B cell (primary cell): ENCODE measurements at regions not wholly inside any gene's neighbourhood (a gene's known extent, or its start where the extent isn't known, plus 50 kb on each side); places are given as distances from the start of the nearest gene placed in this dataset.

Experiments used
- ATAC-seq: fragments of 200-7000 bp; cut with Tn5 transposase; one replicate; pipeline ENCODE4 v1.10.0; 2021; ENCODE audit warnings: low read depth, mild to moderate bottlenecking, moderate number of reproducible peaks, moderate library complexity
- CTCF ChIA-PET: fragments of 350-600 bp; sonication (Branson Sonifier 250); formaldehyde crosslinking; loops from one replicate; lab custom pipeline; 2021; ENCODE audit warnings: antibody characterized with exemption, inconsistent platforms; lab: Charles Lee
- POLR2A ChIA-PET: fragments of 350-600 bp; sonication (Branson Sonifier 250); formaldehyde crosslinking; loops from one replicate; lab custom pipeline; 2021; ENCODE audit warnings: antibody characterized with exemption; lab: Charles Lee
- DNase-seq: peaks from one replicate; pipeline ENCODE4 v3.0.0; 2013
- H2AFZ ChIP-seq: 2 replicates; pipeline ENCODE4 v1.6.1; 2012; ENCODE audit warnings: mild to moderate bottlenecking, low read depth, low read length; ENCODE audit not compliant: insufficient read depth, poor library complexity, severe bottlenecking
- H3K27ac ChIP-seq, 2 donors: 1 replicate in 1 of 2; 2 replicates in 1 of 2; pipeline ENCODE4 v1.5.1; 2012 to 2013; ENCODE audit warnings: low read length in 2 of 2, mild to moderate bottlenecking in 2 of 2, moderate library complexity in 1 of 2
- H3K27me3 ChIP-seq, 4 experiments: fragments of 200-600 bp in 1 of 4; sonication (generic) in 1 of 4; replicated peaks in 1 of 4; 1 replicate in 2 of 4; 2 replicates in 2 of 4; pipeline versions ENCODE4 v1.6.1 to v1.7.0; 2013 to 2016; ENCODE audit warnings: low read length in 3 of 4, mild to moderate bottlenecking in 2 of 4, mixed read lengths in 1 of 4, moderate library complexity in 1 of 4; ENCODE audit not compliant: insufficient read depth in 4 of 4, control insufficient read depth in 3 of 4; ENCODE audit errors: control extremely low read depth in 1 of 4
- H3K36me3 ChIP-seq, 2 experiments: replicated peaks in 1 of 2; 1 replicate in 1 of 2; 2 replicates in 1 of 2; pipeline versions ENCODE4 v1.6.1 to v1.7.1; 2013; ENCODE audit warnings: low read length in 1 of 2; ENCODE audit not compliant: insufficient read depth in 2 of 2, control insufficient read depth in 1 of 2; ENCODE audit errors: control extremely low read depth in 1 of 2, extremely low read depth in 1 of 2
- H3K4me1 ChIP-seq, 2 donors: fragments of 200-600 bp in 1 of 2; sonication (generic) in 1 of 2; 1 replicate in 1 of 2; 2 replicates in 1 of 2; pipeline versions ENCODE4 v1.5.1 to v1.6.1; 2013 to 2017; ENCODE audit warnings: low read length in 2 of 2; ENCODE audit not compliant: control insufficient read depth in 2 of 2, insufficient read depth in 2 of 2
- H3K4me2 ChIP-seq: replicated peaks from 2 replicates; pipeline ENCODE3; 2012; ENCODE audit warnings: mild to moderate bottlenecking, low read depth, low read length; ENCODE audit not compliant: poor library complexity, severe bottlenecking
- H3K4me3 ChIP-seq, 5 experiments: fragments of 200-600 bp in 1 of 5; sonication (generic) in 1 of 5; 1 replicate in 3 of 5; 2 replicates in 2 of 5; pipeline versions ENCODE4 v1.5.1 to v1.7.0; 2011 to 2016; ENCODE audit warnings: low read length in 4 of 5, mild to moderate bottlenecking in 4 of 5, low read depth in 2 of 5, control low read depth in 1 of 5, moderate library complexity in 1 of 5; ENCODE audit not compliant: insufficient read depth in 1 of 5; ENCODE audit errors: control extremely low read depth in 1 of 5, extremely low read depth in 1 of 5
- H3K79me2 ChIP-seq: fragments of 200-600 bp; sonication (generic); one replicate; pipeline ENCODE4 v1.6.0; 2016; ENCODE audit warnings: low read length; ENCODE audit not compliant: control insufficient read depth, insufficient read depth
- H3K9ac ChIP-seq: fragments of 200-600 bp; sonication (generic); 2 replicates; pipeline ENCODE4 v1.6.1; 2017; ENCODE audit warnings: mild to moderate bottlenecking, low read length, moderate library complexity
- H3K9me3 ChIP-seq, 3 donors: one replicate each; pipeline versions ENCODE4 v1.6.1 to v1.7.1; 2013; ENCODE audit warnings: low read length in 2 of 3; ENCODE audit not compliant: control insufficient read depth in 2 of 3, insufficient read depth in 1 of 3; ENCODE audit errors: control extremely low read depth in 1 of 3
- H4K20me1 ChIP-seq: 2 replicates; pipeline ENCODE4 v1.6.0; 2012; ENCODE audit warnings: mild to moderate bottlenecking, low read length; ENCODE audit not compliant: insufficient read depth, control insufficient read depth, poor library complexity, severe bottlenecking
- H3K27ac Mint-ChIP-seq: one replicate; pipeline ENCODE4 v1.8.0; 2021; ENCODE audit warnings: mixed read lengths
- H3K27me3 Mint-ChIP-seq: one replicate; pipeline ENCODE4 v1.8.0; 2021; ENCODE audit warnings: mixed read lengths
- H3K4me1 Mint-ChIP-seq: one replicate; pipeline ENCODE4 v1.8.0; 2021; ENCODE audit warnings: mixed read lengths
- H3K4me3 Mint-ChIP-seq: one replicate; pipeline ENCODE4 v1.8.0; 2021; ENCODE audit warnings: mixed read lengths
- H3K9me3 Mint-ChIP-seq: one replicate; pipeline ENCODE4 v1.8.0; 2022; ENCODE audit warnings: mixed read lengths; ENCODE audit not compliant: insufficient read depth
- CTCF ChIP-seq: fragments of 200-600 bp; IDR thresholded peaks from one replicate; pipeline ENCODE4 v1.8.0; 2022; ENCODE audit warnings: antibody characterized with exemption, mild to moderate bottlenecking
- EZH2 ChIP-seq: IDR thresholded peaks from 2 replicates; pipeline ENCODE4 v1.6.1; 2012; ENCODE audit warnings: borderline replicate concordance, low read depth, mild to moderate bottlenecking, moderate library complexity, low read length; ENCODE audit not compliant: insufficient read depth, poor library complexity, severe bottlenecking
- WGBS: methylation state at CpG from one replicate; pipeline ENCODE4 v1.1.5; 2013; ENCODE audit warnings: missing lambda C conversion rate; ENCODE audit not compliant: insufficient coverage; 5-methylcytosine and 5-hydroxymethylcytosine counted together
- intact Hi-C: fragments of 100-400 bp; cut with micrococcal nuclease; formaldehyde crosslinking; loops from one replicate; pipeline ENCODE4 v1.10.0; 2022

GRCh38 chr3:102586485-102586884 is 151.7 kb downstream of the ZPLD1 start:
- 89% methylated on average over 4 of the region's 4 CpGs for WGBS
- no peaks in the 10 kb centered on the region for H3K4me1 Mint-ChIP-seq
- POLR2A ChIA-PET = no interaction called here
- Histone ChIP-seq H3K27me3 (no peaks in the 10 kb centered on the region), H3K4me2 (no peak overlapping the region), H3K79me2 (no peaks in the 10 kb centered on the region), H2AFZ (no peak overlapping the region), H3K27ac (no peak overlapping the region), H3K4me3 (no peak overlapping the region), H4K20me1 (no peaks in the 10 kb centered on the region), H3K36me3 (no peaks in the 10 kb centered on the region), H3K9ac (no peak overlapping the region), H3K9me3 (peaks cover 0 to 6% (median 0%) of the 10 kb centered on the region in 3 donors), H3K4me1 (no peaks in the 10 kb centered on the region)
- peaks cover 4% of the 10 kb centered on the region for H3K27me3 Mint-ChIP-seq
- ATAC-seq (no peak), DNase-seq (no peak)
- intact Hi-C loops = no loop called here
- H3K9me3 Mint-ChIP-seq = peaks cover 4% of the 10 kb centered on the region
- TF ChIP-seq CTCF (no peak), EZH2 (no peak)
- CTCF ChIA-PET = no interaction called here
- no peak overlapping the region for H3K4me3 Mint-ChIP-seq
- no peak overlapping the region for H3K27ac Mint-ChIP-seq

- Histone ChIP-seq H3K9ac (no peak overlapping the region), H3K4me2 (no peak overlapping the region), H3K27ac (no peak overlapping the region), H2AFZ (no peak overlapping the region), H3K9me3 (peaks cover 0 to 6% (median 0%) of the 10 kb centered on the region in 3 donors), H3K27me3 (no peaks in the 10 kb centered on the region), H3K4me1 (no peaks in the 10 kb centered on the region), H3K79me2 (no peaks in the 10 kb centered on the region), H3K36me3 (no peaks in the 10 kb centered on the region), H3K4me3 (no peak overlapping the region), H4K20me1 (no peaks in the 10 kb centered on the region)
- Mint-ChIP-seq H3K9me3 (peaks cover 4% of the 10 kb centered on the region), H3K27ac (no peak overlapping the region), H3K27me3 (no peaks in the 10 kb centered on the region), H3K4me1 (no peaks in the 10 kb centered on the region), H3K4me3 (no peak overlapping the region)
- ATAC-seq = no peak
- no peak for DNase-seq
- ChIA-PET POLR2A (no interaction called here), CTCF (no interaction called here)
- no CpG with 5 or more reads among the region's 2 CpGs for WGBS
- intact Hi-C loops = no loop called here
- TF ChIP-seq CTCF = no peak
- TF ChIP-seq EZH2 = no peak
These were observed 159.2 kb downstream of the ZPLD1 start for GRCh38 chr3:102593812-102594602.
